D721Med (cell line): ENCODE measurements at regions not wholly inside any gene's neighbourhood (a gene's known extent, or its start where the extent isn't known, plus 50 kb on each side); places are given as distances from the start of the nearest gene placed in this dataset.

Experiments used
- DNase-seq: peaks from one replicate; pipeline ENCODE4 v3.0.0; 2011; ENCODE audit warnings: low spot score; ENCODE audit not compliant: insufficient read length
- FAIRE-seq: peaks from 2 replicates; lab custom pipeline; 2011; peaks lifted over from hg19 to GRCh38; lab: Jason Lieb, UNC
- TF ChIP-seq, protein P1 (sequence below): IDR thresholded peaks from 2 replicates; pipeline ENCODE4 v1.5.1; 2012; ENCODE audit warnings: mild to moderate bottlenecking, control low read depth; ENCODE audit not compliant: insufficient read depth; ENCODE audit errors: missing control alignments

DNA sequence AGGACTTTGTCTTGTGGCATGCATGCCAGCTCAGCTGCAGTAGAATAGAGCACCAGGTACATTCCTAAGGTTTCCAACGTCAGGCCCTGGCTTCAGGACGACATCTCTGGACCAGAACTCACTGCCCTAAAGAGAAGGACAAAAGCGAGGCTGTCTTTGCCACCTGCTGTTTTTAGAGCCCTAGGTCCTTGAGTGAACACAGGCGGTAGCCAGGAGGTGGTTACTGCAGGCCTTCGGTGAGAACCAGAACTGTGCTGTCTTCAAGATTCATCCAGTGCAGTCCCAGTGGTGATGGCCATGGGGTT is 288.9 kb upstream of the CDH18 start:
- FAIRE-seq, result no peak
- TF ChIP-seq, protein P1, sequence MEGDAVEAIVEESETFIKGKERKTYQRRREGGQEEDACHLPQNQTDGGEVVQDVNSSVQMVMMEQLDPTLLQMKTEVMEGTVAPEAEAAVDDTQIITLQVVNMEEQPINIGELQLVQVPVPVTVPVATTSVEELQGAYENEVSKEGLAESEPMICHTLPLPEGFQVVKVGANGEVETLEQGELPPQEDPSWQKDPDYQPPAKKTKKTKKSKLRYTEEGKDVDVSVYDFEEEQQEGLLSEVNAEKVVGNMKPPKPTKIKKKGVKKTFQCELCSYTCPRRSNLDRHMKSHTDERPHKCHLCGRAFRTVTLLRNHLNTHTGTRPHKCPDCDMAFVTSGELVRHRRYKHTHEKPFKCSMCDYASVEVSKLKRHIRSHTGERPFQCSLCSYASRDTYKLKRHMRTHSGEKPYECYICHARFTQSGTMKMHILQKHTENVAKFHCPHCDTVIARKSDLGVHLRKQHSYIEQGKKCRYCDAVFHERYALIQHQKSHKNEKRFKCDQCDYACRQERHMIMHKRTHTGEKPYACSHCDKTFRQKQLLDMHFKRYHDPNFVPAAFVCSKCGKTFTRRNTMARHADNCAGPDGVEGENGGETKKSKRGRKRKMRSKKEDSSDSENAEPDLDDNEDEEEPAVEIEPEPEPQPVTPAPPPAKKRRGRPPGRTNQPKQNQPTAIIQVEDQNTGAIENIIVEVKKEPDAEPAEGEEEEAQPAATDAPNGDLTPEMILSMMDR, result no peak

DNA sequence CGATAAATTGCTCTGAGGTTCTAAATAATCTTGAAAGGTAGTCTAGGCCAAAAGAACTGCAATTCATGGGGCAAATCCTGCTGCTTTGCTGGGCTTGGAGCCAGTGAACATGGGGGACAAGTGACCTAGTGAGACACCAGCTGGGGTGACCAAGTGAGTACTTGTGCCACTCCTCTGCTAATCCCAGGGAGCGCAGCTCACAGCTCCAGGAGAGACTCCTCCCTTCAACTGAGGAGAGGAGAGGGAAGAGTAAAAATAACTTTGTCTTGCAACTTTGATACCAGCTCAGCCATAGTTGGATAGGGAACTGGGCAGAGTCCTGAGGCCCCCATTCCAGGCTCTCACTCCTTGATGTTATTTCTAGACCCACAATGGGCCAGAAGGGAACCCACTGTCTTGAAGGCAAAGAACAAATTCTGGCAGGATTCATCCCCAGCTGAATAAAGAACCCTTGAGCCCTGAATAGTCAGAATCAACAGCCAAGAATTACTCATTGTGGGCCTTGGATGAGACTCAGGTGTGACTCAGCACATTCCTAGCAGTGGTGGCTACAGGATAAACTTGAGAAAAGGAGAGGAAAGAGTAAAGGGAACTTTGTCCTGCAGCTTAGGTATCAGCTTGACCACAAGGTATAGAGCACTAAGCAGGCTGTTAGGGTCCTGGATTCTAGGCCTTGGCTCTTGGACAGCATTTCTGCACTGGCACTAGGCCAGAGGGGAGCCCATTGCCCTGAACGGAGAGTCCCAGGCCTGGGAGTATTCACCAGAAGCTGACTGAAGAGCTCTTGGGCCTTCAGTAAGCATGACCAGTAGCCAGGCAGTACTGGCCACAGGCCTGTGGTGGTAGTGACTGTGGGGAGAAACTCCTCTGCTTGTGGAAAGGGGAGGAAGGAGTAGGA is 288.3 kb upstream of the CDH18 start:
- FAIRE-seq (no peak), DNase-seq (no peak)
- TF ChIP-seq, protein P1, result no peak

More for the DNA sequence above, 288.9 kb upstream of the CDH18 start:
- DNase-seq, result no peak

DNA sequence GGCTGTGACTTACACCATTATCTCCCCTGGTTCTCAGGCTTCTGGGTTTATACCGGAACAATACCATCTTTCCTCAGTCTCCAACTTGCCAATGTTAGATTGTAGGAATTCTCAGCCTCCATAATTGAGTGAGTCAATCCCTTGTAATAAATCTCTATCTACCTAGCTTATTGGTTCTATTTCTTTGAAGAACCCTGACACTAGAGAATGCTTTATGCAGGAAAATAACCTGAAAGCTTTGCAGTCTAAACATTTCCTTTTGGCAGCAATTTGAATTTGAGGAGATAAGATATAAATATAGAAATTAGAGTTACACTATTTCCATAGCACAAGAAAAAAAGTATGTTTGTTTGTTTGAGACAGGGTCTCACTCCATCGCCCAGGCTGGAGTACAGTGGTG is 278.1 kb upstream of the CDH18 start:
- no peak for DNase-seq
- no peak for FAIRE-seq
- TF ChIP-seq, protein P1, result no peak

DNA sequence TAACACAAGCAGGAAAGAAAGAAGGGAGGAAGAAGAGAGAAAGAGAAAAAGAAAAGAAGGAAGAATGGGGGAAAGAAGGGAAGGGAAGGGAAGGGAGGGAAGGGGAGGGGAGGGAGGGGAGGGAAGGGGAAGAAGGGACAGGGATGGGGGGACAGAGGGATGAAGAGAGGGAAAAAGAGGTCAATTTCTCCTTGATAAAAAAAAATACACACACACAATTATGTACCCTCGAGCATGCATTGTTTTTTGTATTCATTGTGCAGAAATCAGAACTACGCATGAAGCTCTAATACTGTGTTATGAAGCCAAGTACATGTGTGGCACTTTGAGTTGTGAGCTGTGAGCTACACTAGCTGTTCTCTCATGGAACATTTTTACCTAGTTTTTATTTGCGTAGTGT is 274.9 kb upstream of the CDH18 start:
- TF ChIP-seq, protein P1, result no peak
- no peak for FAIRE-seq

DNA sequence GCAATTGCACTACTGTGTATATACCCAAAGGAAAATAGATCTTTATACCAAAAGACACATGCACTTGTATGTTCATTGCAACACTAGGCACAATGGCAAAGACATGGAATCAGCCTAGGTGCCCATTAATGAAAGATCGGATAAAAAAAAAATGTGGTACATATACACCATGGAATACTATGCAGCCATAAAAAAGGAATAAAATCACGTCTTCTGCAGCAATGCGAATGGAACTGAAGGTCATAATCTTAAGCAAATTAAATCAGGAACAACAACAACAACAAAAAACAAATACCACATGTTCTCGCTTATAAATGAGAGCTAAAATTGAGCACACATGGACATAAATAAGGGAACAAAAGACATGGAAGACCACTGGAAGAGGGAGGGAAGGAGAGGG is 266.7 kb upstream of the CDH18 start:
- DNase-seq (no peak), FAIRE-seq (no peak)
- TF ChIP-seq, protein P1, result no peak

More for the DNA sequence above, 274.9 kb upstream of the CDH18 start:
- no peak for DNase-seq

DNA sequence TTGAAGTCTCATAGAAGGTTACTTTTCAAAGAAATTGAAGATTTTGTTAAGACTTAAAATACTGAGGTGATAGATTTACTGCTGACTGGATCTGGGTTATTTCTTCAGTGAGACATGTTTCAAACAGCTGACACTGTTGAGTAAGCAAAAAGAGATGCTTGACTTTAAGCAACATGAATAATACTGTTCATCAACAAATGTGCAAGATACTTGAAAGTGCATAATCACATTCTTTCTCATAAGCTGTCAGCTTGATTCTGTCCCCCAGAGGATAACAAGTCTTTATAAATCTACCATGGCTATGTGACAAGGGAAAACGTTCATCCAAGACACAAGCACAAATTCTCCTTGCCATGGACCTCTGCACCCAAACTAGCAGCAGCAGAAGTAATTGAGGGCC is 260.1 kb upstream of the CDH18 start:
- no peak for DNase-seq
- TF ChIP-seq, protein P1, result no peak
- no peak for FAIRE-seq

DNA sequence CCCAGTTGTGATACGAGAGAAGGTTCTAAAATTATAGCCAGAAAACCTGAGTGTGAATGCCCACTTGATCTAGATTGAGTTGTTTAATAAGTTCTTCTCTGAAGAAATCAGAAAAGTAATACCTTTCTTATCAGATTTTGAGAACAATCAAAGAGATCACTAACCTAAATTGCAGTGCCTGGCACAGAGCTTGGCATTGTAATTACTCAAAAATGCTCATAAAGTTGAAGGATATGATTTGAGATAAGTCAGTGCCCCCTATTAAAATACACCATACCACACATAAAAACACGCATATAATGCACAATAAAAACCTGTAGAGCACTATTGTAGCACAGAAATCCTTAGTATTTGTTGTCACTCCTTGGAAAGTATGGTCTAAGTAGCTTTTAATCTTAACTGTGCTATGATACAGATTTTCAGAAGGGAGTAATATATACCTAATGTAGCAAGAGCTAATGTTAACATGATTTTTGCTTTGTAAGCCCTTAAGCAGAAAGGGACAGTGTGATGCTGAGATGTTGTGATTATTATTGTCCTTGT is 257.5 kb upstream of the CDH18 start:
- TF ChIP-seq, protein P1, result no peak
- DNase-seq (no peak), FAIRE-seq (no peak)
